ENCODE measurements at regions not wholly inside any gene's neighbourhood (a gene's known extent, or its start where the extent isn't known, plus 50 kb on each side); places are given as distances from the start of the nearest gene placed in this dataset.

DNA sequence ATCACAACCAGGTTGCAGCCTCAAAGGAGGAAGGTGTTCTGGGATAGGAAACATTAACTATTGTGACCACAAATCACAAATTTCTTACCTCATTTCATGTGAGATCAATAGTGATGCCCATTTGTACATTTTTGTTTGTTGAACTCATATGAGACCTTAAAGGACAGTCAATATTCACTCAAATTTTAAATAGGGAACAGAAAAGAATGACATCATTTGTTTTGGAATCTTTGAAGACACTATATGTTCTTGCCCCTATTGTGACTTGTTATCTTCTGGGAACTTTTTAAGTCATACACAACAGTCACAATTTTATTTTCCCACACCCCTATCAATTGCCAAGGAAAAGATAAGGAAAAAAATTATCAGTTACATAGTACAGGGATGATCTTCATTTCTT, 346.5 kb downstream of the ARAP2 start:
- Mint-ChIP-seq H3K27me3 (peaks cover 13% of the 10 kb centered on the region), H3K4me1 (no peaks in the 10 kb centered on the region), H3K27ac (no peak overlapping the region), H3K4me3 (no peak overlapping the region), H3K36me3 (no peaks in the 10 kb centered on the region), H3K9me3 (ENCODE audit: low read depth) (no peaks in the 10 kb centered on the region)
- CTCF ChIA-PET: no interaction called here
- DNase-seq: no peak
- no peak for ATAC-seq

DNA sequence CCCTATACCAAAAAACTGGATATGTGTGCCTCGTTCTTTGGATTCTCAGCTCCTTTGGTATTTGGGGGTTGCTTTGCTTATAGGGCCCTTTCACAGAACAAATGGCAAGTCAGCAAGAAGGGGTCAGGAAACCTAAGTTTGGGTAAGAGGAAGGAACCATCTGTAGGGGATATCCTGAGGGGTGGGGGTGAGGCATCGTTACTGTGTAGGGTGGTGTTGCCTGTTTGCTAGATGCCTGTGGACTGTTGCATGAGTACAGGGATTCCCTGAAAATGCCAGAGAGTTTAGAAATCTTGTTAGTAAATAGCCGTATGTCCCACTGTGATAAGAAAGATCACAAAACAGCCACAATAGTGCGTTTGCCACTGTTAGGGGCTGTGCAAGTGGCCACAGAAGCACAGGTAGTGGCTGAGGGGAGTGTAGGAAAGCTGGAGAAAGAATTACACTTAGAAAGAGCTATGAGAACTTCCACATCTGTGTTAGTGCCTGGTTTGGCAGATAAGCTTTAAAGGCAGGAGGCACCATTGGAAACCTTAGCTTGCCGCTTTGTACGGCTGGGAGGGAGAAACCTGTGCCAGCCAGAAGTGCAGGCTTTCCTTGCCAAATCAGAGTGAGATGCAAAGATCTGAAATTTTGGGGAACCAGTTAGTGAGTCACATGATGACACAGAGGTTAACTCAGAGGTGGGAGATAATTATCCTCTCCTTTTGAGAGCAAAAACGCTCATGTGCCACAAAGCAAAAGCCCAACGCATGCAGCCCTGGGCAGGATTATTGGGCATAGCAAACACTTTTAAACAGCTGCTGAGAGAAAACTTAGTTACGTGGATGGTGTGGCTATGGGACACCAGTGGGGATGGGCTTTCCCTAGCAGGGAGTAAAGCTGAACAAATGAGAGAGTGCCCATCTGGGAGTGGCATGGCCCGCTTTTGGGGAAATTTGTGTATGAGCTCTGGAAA, 343.7 kb downstream of the ARAP2 start:
- Mint-ChIP-seq H3K4me3 (no peak overlapping the region), H3K4me1 (no peaks in the 10 kb centered on the region), H3K36me3 (no peaks in the 10 kb centered on the region), H3K9me3 (ENCODE audit: low read depth) (no peaks in the 10 kb centered on the region), H3K27ac (no peak overlapping the region), H3K27me3 (peaks cover 3% of the 10 kb centered on the region)
- DNase-seq: no peak
- CTCF ChIA-PET: no interaction called here
- ATAC-seq: no peak

- CTCF ChIA-PET: no interaction called here
- no peaks in the 10 kb centered on the region for H3K9me3 Mint-ChIP-seq (ENCODE audit: low read depth)
- no peaks in the 10 kb centered on the region for H3K36me3 Mint-ChIP-seq
- DNase-seq (no peak), ATAC-seq (no peak)
- H3K27ac Mint-ChIP-seq: no peak overlapping the region
- peaks cover 9% of the 10 kb centered on the region for H3K27me3 Mint-ChIP-seq
- no peaks in the 10 kb centered on the region for H3K4me1 Mint-ChIP-seq
- no peak overlapping the region for H3K4me3 Mint-ChIP-seq
These were observed 332.1 kb downstream of the ARAP2 start for GRCh38 chr4:35912174-35912573.

DNA sequence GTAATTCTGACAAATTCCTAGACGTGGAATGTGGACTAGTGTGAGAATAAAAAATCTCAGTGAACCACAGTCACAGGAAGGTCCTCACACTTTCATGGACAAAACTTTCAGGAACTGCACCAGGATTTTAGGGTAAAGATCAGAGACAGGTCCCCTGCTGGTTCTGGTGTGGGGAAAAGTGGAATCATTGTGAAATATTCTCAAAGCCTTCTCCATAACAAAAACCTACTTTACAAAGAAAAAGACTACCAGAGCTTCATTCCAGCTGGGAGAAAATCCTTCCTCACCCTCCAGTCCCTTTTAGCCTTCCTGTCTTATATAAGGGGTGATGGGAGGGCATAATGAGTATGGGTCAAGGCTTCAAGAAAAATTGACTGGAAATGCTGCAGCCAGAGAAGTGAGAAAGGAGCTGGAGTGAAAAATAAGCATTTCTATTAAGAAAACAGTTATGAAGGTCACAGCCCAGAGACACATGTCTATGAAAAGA, 325.8 kb downstream of the ARAP2 start:
- ATAC-seq: no peak
- peaks cover 11% of the 10 kb centered on the region for H3K27me3 Mint-ChIP-seq
- no peak overlapping the region for H3K27ac Mint-ChIP-seq
- no peaks in the 10 kb centered on the region for H3K9me3 Mint-ChIP-seq (ENCODE audit: low read depth)
- CTCF ChIA-PET: no interaction called here
- no peak overlapping the region for H3K4me3 Mint-ChIP-seq
- no peak for DNase-seq
- H3K4me1 Mint-ChIP-seq: no peaks in the 10 kb centered on the region
- H3K36me3 Mint-ChIP-seq: no peaks in the 10 kb centered on the region

- ATAC-seq (no peak), DNase-seq (no peak)
- Mint-ChIP-seq H3K4me1 (peaks cover 2% of the 10 kb centered on the region), H3K27me3 (peaks cover 12% of the 10 kb centered on the region), H3K4me3 (no peak overlapping the region), H3K9me3 (ENCODE audit: low read depth) (no peaks in the 10 kb centered on the region), H3K27ac (no peak overlapping the region), H3K36me3 (no peaks in the 10 kb centered on the region)
- CTCF ChIA-PET: interaction anchor here (1.4 kb wide), 1 partner anchor 9 kb away, joined by 4 read pairs; no protein-coding TSS in a partner anchor
These were observed 318.5 kb downstream of the ARAP2 start for GRCh38 chr4:35925806-35926205.

DNA sequence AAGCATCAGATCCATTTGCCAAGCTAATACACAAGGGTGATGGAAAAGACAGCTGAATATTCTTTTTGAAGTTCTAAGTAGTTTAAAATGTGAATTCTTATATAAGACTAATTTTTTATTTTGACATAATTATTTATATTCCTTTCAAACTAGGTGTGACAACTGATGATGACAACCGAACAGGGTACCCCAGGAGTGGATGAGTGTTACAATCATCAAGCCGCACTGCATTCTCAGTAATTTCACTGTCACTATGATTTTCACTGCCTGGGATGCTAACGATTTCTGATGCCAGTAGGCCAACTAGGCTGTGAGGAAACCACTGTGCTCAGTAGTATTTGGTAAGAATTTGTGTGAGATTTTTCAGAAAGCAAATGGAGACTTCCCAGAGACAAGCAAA, 317.5 kb downstream of the ARAP2 start:
- Mint-ChIP-seq H3K4me3 (no peak overlapping the region), H3K27me3 (peaks cover 16% of the 10 kb centered on the region), H3K4me1 (peaks cover 2% of the 10 kb centered on the region), H3K36me3 (no peaks in the 10 kb centered on the region), H3K27ac (no peak overlapping the region), H3K9me3 (ENCODE audit: low read depth) (no peaks in the 10 kb centered on the region)
- ATAC-seq: no peak
- DNase-seq: no peak
- CTCF ChIA-PET: no interaction called here

GRCh38 chr4:35933901-35934300, 310.4 kb downstream of the ARAP2 start:
- Mint-ChIP-seq H3K4me3 (no peak overlapping the region), H3K27ac (no peak overlapping the region), H3K27me3 (peaks cover 20% of the 10 kb centered on the region), H3K9me3 (ENCODE audit: low read depth) (no peaks in the 10 kb centered on the region), H3K4me1 (no peaks in the 10 kb centered on the region), H3K36me3 (no peaks in the 10 kb centered on the region)
- no peak for DNase-seq
- no peak for ATAC-seq
- CTCF ChIA-PET: interaction anchor here (0.6 to 1.3 kb wide), 6 partner anchors 9 to 466 kb away, joined by 3 to 4 read pairs (median 4); no protein-coding TSS in a partner anchor

DNA sequence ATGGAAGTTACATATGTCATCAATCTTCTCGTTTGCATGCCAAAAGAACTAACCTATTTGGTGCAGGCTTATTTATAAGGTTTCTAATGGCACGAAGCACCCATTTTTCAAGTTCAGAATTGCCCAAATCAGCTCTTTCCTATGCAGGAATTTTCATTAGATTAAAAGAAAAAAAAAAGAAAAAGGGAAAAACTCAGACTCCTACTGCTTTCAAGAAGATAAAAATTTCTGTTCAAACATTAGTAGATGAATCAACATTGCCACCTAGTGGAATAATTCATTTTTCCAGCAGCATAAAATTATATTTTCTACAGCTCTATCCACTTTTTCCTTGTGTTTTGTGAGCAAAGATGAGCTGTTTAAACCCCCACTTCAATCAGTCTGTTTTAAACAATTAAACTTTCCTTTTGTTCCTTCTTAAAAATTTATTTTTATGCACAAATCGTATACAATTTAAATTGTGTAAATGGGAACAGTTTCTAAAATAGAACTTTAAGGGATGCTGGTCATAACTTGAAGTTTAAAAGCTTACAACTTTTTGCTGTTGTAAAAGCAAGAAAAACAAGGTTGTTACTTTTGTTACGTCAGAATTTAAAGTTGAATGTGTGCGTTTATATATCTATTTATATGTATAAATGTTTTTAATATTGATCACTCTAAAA, 309.9 kb downstream of the ARAP2 start:
- Mint-ChIP-seq H3K36me3 (no peaks in the 10 kb centered on the region), H3K27me3 (peaks cover 17% of the 10 kb centered on the region), H3K27ac (no peak overlapping the region), H3K9me3 (ENCODE audit: low read depth) (no peaks in the 10 kb centered on the region), H3K4me1 (no peaks in the 10 kb centered on the region), H3K4me3 (no peak overlapping the region)
- DNase-seq (no peak), ATAC-seq (no peak)
- CTCF ChIA-PET: interaction anchor here (0.7 to 1.3 kb wide), 7 partner anchors 9 to 465 kb away, joined by 3 to 4 read pairs (median 4); no protein-coding TSS in a partner anchor

DNA sequence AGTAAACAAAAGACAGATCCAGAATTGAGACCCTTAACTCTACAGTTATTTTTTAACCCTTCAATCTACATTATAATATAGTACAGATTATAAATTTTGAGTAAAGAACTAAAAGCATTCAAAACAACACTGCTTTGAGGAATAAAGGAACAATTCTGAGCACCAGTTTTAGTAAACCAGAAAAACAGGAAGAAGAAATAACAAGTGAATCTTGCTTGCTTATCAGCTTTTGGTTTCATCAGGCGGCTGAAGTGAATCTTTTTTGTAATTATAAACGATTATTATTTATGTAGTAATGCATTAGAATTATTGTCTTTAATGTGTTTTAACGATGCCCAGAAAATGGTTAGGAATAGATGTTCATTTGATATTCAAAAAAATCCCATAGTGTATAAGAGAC, 305.4 kb downstream of the ARAP2 start:
- ATAC-seq (no peak), DNase-seq (no peak)
- Mint-ChIP-seq H3K4me1 (no peaks in the 10 kb centered on the region), H3K27me3 (no peaks in the 10 kb centered on the region), H3K36me3 (no peaks in the 10 kb centered on the region), H3K9me3 (ENCODE audit: low read depth) (no peaks in the 10 kb centered on the region), H3K27ac (no peak overlapping the region), H3K4me3 (no peak overlapping the region)
- CTCF ChIA-PET: no interaction called here

DNA sequence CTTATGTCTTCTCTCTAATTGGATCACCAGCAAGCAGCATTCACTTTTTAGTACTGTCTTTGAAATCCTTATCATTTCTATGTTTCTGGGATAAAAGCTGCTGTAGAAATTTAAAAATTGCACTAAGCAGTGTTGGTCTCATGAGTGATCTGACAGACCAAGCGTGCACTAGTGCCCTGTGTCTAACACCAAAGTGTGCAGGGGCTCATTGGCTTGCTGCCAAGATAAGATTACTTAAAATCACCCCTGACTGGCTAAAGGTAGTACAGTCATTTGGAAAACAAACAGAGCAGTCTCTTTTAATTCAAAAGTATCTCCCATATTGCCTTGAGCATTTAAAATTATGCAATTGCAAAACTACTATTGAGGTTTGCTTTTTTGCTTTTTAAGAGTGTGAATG, 304.6 kb downstream of the ARAP2 start:
- DNase-seq (no peak), ATAC-seq (no peak)
- CTCF ChIA-PET: no interaction called here
- Mint-ChIP-seq H3K9me3 (ENCODE audit: low read depth) (no peaks in the 10 kb centered on the region), H3K27me3 (no peaks in the 10 kb centered on the region), H3K27ac (no peak overlapping the region), H3K36me3 (no peaks in the 10 kb centered on the region), H3K4me1 (no peaks in the 10 kb centered on the region), H3K4me3 (no peak overlapping the region)

DNA sequence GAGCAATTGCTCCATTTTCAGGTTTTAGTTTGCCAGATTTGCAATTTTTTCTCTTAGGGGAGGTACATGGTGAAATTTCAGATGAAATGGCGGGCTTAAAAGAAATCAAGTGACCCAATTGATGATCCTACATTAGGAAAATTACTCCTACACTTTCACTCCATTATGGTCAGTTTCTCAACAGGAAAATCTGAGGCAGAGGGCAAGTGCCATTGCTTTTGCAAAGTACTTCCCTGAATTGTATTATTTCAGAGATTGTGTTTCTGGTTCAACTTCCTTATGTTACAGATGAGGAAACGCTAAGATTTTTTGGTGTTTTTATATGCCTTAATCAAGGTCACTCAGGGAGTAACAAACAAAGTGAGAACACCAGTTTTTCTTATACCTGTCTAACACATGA, 302.2 kb downstream of the ARAP2 start:
- CTCF ChIA-PET: no interaction called here
- H3K4me3 Mint-ChIP-seq: no peak overlapping the region
- no peaks in the 10 kb centered on the region for H3K36me3 Mint-ChIP-seq
- no peak for DNase-seq
- H3K9me3 Mint-ChIP-seq (ENCODE audit: low read depth): no peaks in the 10 kb centered on the region
- H3K4me1 Mint-ChIP-seq: no peaks in the 10 kb centered on the region
- no peak for ATAC-seq
- H3K27me3 Mint-ChIP-seq: no peaks in the 10 kb centered on the region
- no peak overlapping the region for H3K27ac Mint-ChIP-seq

DNA sequence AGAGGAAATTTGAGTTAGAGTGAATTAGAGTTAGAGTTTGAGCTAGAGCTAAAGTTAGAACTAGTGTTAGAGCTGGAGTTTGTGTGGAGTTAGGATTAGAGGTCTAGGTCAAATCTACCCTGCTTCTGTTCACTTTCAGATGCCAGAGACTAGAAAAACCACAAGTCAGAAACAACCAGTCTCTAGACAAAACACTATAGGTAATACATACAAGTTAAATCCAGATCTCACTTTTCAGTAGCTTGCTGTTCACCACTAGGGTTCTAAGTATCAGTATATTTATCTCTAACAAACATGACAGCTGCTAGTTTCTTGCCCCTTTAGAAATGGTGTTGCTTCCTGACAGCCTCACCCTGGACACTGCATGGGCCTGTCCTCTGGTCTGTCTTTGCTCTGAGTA, 300.7 kb downstream of the ARAP2 start:
- no peaks in the 10 kb centered on the region for H3K27me3 Mint-ChIP-seq
- CTCF ChIA-PET: no interaction called here
- H3K4me3 Mint-ChIP-seq: no peak overlapping the region
- DNase-seq: no peak
- no peaks in the 10 kb centered on the region for H3K9me3 Mint-ChIP-seq (ENCODE audit: low read depth)
- no peak for ATAC-seq
- no peaks in the 10 kb centered on the region for H3K36me3 Mint-ChIP-seq
- H3K27ac Mint-ChIP-seq: no peak overlapping the region
- H3K4me1 Mint-ChIP-seq: no peaks in the 10 kb centered on the region

DNA sequence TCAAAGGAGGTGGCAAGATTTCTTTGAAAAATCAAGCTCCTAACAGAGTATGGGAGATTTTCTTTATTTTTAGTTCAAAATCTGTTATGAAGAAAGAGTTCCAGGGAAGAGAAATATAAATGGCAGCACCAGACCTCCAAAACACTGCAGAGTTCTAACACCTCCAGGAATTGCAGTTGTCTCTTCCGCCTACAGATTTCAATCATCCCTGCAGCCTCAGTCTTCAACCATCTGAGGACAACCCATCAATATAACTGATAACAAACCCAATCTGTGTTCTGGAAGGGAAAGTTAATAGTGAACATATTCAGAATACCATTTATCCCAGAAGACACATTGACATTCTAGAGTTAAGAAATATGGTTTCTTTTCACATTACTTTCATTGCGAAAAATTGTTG, 296.1 kb downstream of the ARAP2 start:
- H3K4me1 Mint-ChIP-seq: no peaks in the 10 kb centered on the region
- H3K36me3 Mint-ChIP-seq: no peaks in the 10 kb centered on the region
- H3K27ac Mint-ChIP-seq: no peak overlapping the region
- DNase-seq (no peak), ATAC-seq (no peak)
- CTCF ChIA-PET: interaction anchor here (0.9 kb wide), 1 partner anchor 454 kb away, joined by 3 read pairs; no protein-coding TSS in a partner anchor
- H3K9me3 Mint-ChIP-seq (ENCODE audit: low read depth): no peaks in the 10 kb centered on the region
- peaks cover 2% of the 10 kb centered on the region for H3K27me3 Mint-ChIP-seq
- no peak overlapping the region for H3K4me3 Mint-ChIP-seq

DNA sequence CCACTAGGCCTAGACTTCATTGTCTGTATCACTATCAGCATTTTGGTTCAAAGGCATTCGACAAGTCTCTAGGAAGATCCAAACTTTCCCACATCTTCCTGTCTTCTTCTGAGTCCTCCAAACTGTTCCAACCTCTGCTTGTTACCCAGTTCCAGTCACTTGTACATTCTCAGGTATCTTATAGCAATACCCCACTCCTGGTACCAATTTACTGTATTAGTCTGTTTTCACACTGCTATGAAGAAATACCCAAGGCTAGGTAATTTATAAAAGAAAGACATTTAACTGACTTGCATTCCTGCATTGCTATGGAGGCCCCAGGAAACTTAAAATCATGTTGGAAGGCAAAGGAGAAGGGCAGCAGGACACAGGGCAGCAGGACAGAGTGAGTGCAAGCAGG, 293.9 kb downstream of the ARAP2 start:
- no peak overlapping the region for H3K27ac Mint-ChIP-seq
- ATAC-seq: no peak
- no peak for DNase-seq
- peaks cover 6% of the 10 kb centered on the region for H3K27me3 Mint-ChIP-seq
- CTCF ChIA-PET: no interaction called here
- no peak overlapping the region for H3K4me3 Mint-ChIP-seq
- H3K36me3 Mint-ChIP-seq: no peaks in the 10 kb centered on the region
- H3K4me1 Mint-ChIP-seq: no peaks in the 10 kb centered on the region
- peaks cover under 1% of the 10 kb centered on the region for H3K9me3 Mint-ChIP-seq (ENCODE audit: low read depth)
